GM12878 (cell line): ENCODE measurements at regions not wholly inside any gene's neighbourhood (a gene's known extent, or its start where the extent isn't known, plus 50 kb on each side); places are given as distances from the start of the nearest gene placed in this dataset.

Experiments
- ATAC-seq: fragments of 200-7000 bp; cut with Tn5 transposase; 3 replicates; pipeline ENCODE4 v1.9.1; 2020; ENCODE audit warnings: mild to moderate bottlenecking, moderate library complexity
- BruUV-seq: library from RNA; stranded (reverse); fragments of 400-500 nt; replicated peaks from 2 replicates; lab custom pipeline; 2021; lab: Mats Ljungman, UMichigan
- CTCF ChIA-PET: fragments of 300-600 bp; sonication (Branson Sonifier 250); formaldehyde crosslinking; extraction: SDS; loops from one replicate; lab custom pipeline; 2021; ENCODE audit warnings: inconsistent platforms; lab: Yijun Ruan, JAX
- POLR2A ChIA-PET: fragments of 350-600 bp; formaldehyde crosslinking; extraction: SDS; loops from one replicate; lab custom pipeline; 2021; ENCODE audit warnings: inconsistent platforms; lab: Charles Lee
- RAD21 ChIA-PET: fragments of 300-600 bp; sonication (Branson Sonifier 250); formaldehyde crosslinking; loops from one replicate; lab custom pipeline; 2023; ENCODE audit warnings: antibody characterized with exemption; ENCODE audit not compliant: unreplicated experiment; lab: Charles Lee
- SMC1A ChIA-PET: fragments of 300-600 bp; sonication (Branson Sonifier 250); formaldehyde crosslinking; loops from one replicate; lab custom pipeline; 2023; ENCODE audit not compliant: unreplicated experiment, uncharacterized antibody; lab: Charles Lee
- DNase-seq: peaks from one replicate; pipeline ENCODE4 v3.0.0-alpha.2; 2011; ENCODE audit warnings: low read depth, low spot score
- FAIRE-seq: peaks from 3 replicates; lab custom pipeline; 2011; peaks lifted over from hg19 to GRCh38; lab: Jason Lieb, UNC
- H2AFZ ChIP-seq: 2 replicates; pipeline ENCODE4 v1.6.0; 2011; ENCODE audit warnings: low read depth, low read length, control low read depth; ENCODE audit not compliant: control insufficient read depth
- H3K27ac ChIP-seq: 2 replicates; pipeline ENCODE4 v1.5.1; 2011; ENCODE audit warnings: control low read depth; ENCODE audit not compliant: control insufficient read depth, insufficient read depth
- H3K27me3 ChIP-seq, 2 experiments: replicated peaks in 1 of 2; 2 replicates each; pipeline versions ENCODE4 v1.6.0 to v1.6.1; 2011; ENCODE audit warnings: low read length in 1 of 2; ENCODE audit not compliant: control insufficient read depth in 2 of 2, insufficient read depth in 2 of 2
- H3K36me3 ChIP-seq, 2 experiments: 2 replicates each; pipeline ENCODE4 v1.5.1; 2011; ENCODE audit warnings: low read length in 1 of 2; ENCODE audit not compliant: control insufficient read depth in 2 of 2, insufficient read depth in 2 of 2
- H3K4me1 ChIP-seq: 2 replicates; pipeline ENCODE4 v1.6.1; 2011; ENCODE audit warnings: mild to moderate bottlenecking, low read length, moderate library complexity, mixed read lengths; ENCODE audit not compliant: control insufficient read depth, insufficient read depth
- H3K4me2 ChIP-seq: 2 replicates; pipeline ENCODE4 v1.6.0; 2011; ENCODE audit warnings: control low read depth; ENCODE audit not compliant: control insufficient read depth, insufficient read depth
- H3K4me3 ChIP-seq: fragments of 200-600 bp; sonication (generic); 2 replicates; pipeline ENCODE4 v1.5.1; 2016
- H3K79me2 ChIP-seq: 2 replicates; pipeline ENCODE4 v1.6.0; 2011; ENCODE audit warnings: low read length; ENCODE audit not compliant: control insufficient read depth, insufficient read depth
- H3K9ac ChIP-seq: 2 replicates; pipeline ENCODE4 v1.8.0; 2011; ENCODE audit warnings: low read length, control low read depth, mixed read lengths; ENCODE audit not compliant: control insufficient read depth, insufficient read depth
- H3K9me3 ChIP-seq: replicated peaks from 3 replicates; pipeline ENCODE4 v1.5.1; 2011; ENCODE audit warnings: mild to moderate bottlenecking, low read length; ENCODE audit not compliant: control insufficient read depth, insufficient read depth
- H4K20me1 ChIP-seq: 2 replicates; pipeline ENCODE4 v1.6.0; 2011; ENCODE audit not compliant: control insufficient read depth, insufficient read depth
- BCL3 ChIP-seq: IDR thresholded peaks from 2 replicates; pipeline ENCODE4 v1.6.1; 2011; ENCODE audit warnings: borderline replicate concordance, low read depth, mild to moderate bottlenecking, moderate library complexity, low read length; ENCODE audit not compliant: insufficient read depth, poor library complexity, severe bottlenecking
- CREB1 ChIP-seq: IDR thresholded peaks from 2 replicates; pipeline ENCODE4 v1.6.1; 2012; ENCODE audit warnings: low read depth, mild to moderate bottlenecking, inconsistent platforms
- FOXM1 ChIP-seq: IDR thresholded peaks from 2 replicates; pipeline ENCODE4 v1.6.1; 2012; ENCODE audit warnings: low read depth, mild to moderate bottlenecking, inconsistent platforms, low read length, moderate library complexity
- HDAC6 ChIP-seq: fragments of 200-600 bp; sonication (generic); IDR thresholded peaks from one replicate; pipeline ENCODE4 v1.8.0; 2017; ENCODE audit warnings: antibody characterized with exemption; ENCODE audit not compliant: unreplicated experiment
- IKZF1 ChIP-seq: fragments of 450-650 bp; conservative IDR thresholded peaks from 2 replicates; pipeline ENCODE4 v1.6.1; 2017; ENCODE audit warnings: antibody characterized with exemption, mild to moderate bottlenecking
- IRF4 ChIP-seq: IDR thresholded peaks from 2 replicates; pipeline ENCODE4 v1.6.1; 2011; ENCODE audit warnings: low read depth, low read length
- USF1 ChIP-seq: IDR thresholded peaks from 2 replicates; pipeline ENCODE4 v1.6.1; 2011; ENCODE audit warnings: borderline replicate concordance, low read depth, mild to moderate bottlenecking, moderate library complexity, mixed read lengths, low read length; ENCODE audit not compliant: insufficient read depth; ENCODE audit errors: extremely low read length
- ZNF274 ChIP-seq: IDR thresholded peaks from one replicate; pipeline ENCODE4 v1.8.0; 2011; ENCODE audit not compliant: insufficient read length, insufficient read depth
- ZNF622 ChIP-seq: fragments of 450-650 bp; IDR thresholded peaks from 2 replicates; pipeline ENCODE4 v1.6.1; 2017; ENCODE audit warnings: mild to moderate bottlenecking, inconsistent platforms
- ZSCAN29 ChIP-seq: fragments of 450-650 bp; IDR thresholded peaks from 2 replicates; pipeline ENCODE4 v1.6.1; 2017; ENCODE audit warnings: mild to moderate bottlenecking, moderate library complexity
- WGBS: methylation state at CpG from one replicate; pipeline ENCODE4 v1.1.6; 2016; ENCODE audit warnings: low lambda C conversion rate; ENCODE audit not compliant: insufficient replicate concordance, insufficient coverage; ENCODE audit errors: missing lambda C conversion rate; 5-methylcytosine and 5-hydroxymethylcytosine counted together
- in situ Hi-C: fragments of 300-500 bp; cut with MboI; formaldehyde crosslinking; loops from 9 replicates; pipeline ENCODE4 v1.14.3; 2018; ENCODE audit warnings: mixed read lengths
- intact Hi-C: fragments of 100-400 bp; cut with micrococcal nuclease; formaldehyde crosslinking; loops from one replicate; pipeline ENCODE4 v1.14.2; 2022; ENCODE audit not compliant: unreplicated experiment

GRCh38 chr12:132404951-132405741 lies 75.8 kb upstream of the GALNT9 start:
- in situ Hi-C loops (no loop called here), intact Hi-C loops (no loop called here)
- no peak overlapping the region for H2AFZ ChIP-seq
- SMC1A ChIA-PET, result no interaction called here
- no peaks in the 10 kb centered on the region for H3K79me2 ChIP-seq
- CTCF ChIA-PET, result no interaction called here
- no peak overlapping the region for H3K9ac ChIP-seq
- RAD21 ChIA-PET, result no interaction called here
- TF ChIP-seq ZSCAN29 (no peak), ZNF274 (no peak), HDAC6 (no peak), IRF4 (no peak), BCL3 (no peak), CREB1 (no peak), IKZF1 (no peak), FOXM1 (no peak), ZNF622 (no peak), USF1 (no peak)
- H3K4me2 ChIP-seq, result no peak overlapping the region
- H3K27me3 ChIP-seq, result no peaks in the 10 kb centered on the region
- BruUV-seq, result no TSS peak
- no peak overlapping the region for H3K27ac ChIP-seq
- POLR2A ChIA-PET, result no interaction called here
- H3K36me3 ChIP-seq, result no peaks in the 10 kb centered on the region
- H3K9me3 ChIP-seq, result no peaks in the 10 kb centered on the region
- FAIRE-seq (no peak), DNase-seq (no peak), ATAC-seq (no peak)
- no peak overlapping the region for H3K4me3 ChIP-seq
- H3K4me1 ChIP-seq, result no peaks in the 10 kb centered on the region
- H4K20me1 ChIP-seq, result no peaks in the 10 kb centered on the region
- 50% methylated on average over 30 of the region's 36 CpGs for WGBS
